SK-N-SH (cell line): ENCODE measurements at regions not wholly inside any gene's neighbourhood (a gene's known extent, or its start where the extent isn't known, plus 50 kb on each side); places are given as distances from the start of the nearest gene placed in this dataset.

ENCODE experiments used
- EP300 ChIP-seq, 2 experiments: IDR thresholded peaks; 2 replicates each; pipeline versions ENCODE4 v1.4.0 to v1.6.1; 2012; ENCODE audit warnings: borderline replicate concordance in 1 of 2, low read depth in 1 of 2, low read length in 1 of 2
- POLR2AphosphoS5 ChIP-seq: IDR thresholded peaks from 2 replicates; pipeline ENCODE4 v1.6.1; 2012; ENCODE audit warnings: low read depth, low read length
- RXRA ChIP-seq: IDR thresholded peaks from 2 replicates; pipeline ENCODE4 v1.4.0; 2012; ENCODE audit warnings: low read depth, mild to moderate bottlenecking, borderline replicate concordance
- TF ChIP-seq, protein P1 (sequence below): fragments of 200-600 bp; sonication (generic); IDR thresholded peaks from 2 replicates; pipeline ENCODE4 v1.6.1; 2017; ENCODE audit warnings: antibody characterized with exemption, mild to moderate bottlenecking, moderate library complexity
- TF ChIP-seq, protein P2 (sequence below): IDR thresholded peaks from 2 replicates; pipeline ENCODE4 v1.4.0; 2012; ENCODE audit warnings: low read depth, borderline replicate concordance
- TF ChIP-seq, protein P3 (sequence below): IDR thresholded peaks from 2 replicates; pipeline ENCODE4 v1.4.0; 2012; ENCODE audit warnings: low read depth, borderline replicate concordance

- TF ChIP-seq, protein P1, sequence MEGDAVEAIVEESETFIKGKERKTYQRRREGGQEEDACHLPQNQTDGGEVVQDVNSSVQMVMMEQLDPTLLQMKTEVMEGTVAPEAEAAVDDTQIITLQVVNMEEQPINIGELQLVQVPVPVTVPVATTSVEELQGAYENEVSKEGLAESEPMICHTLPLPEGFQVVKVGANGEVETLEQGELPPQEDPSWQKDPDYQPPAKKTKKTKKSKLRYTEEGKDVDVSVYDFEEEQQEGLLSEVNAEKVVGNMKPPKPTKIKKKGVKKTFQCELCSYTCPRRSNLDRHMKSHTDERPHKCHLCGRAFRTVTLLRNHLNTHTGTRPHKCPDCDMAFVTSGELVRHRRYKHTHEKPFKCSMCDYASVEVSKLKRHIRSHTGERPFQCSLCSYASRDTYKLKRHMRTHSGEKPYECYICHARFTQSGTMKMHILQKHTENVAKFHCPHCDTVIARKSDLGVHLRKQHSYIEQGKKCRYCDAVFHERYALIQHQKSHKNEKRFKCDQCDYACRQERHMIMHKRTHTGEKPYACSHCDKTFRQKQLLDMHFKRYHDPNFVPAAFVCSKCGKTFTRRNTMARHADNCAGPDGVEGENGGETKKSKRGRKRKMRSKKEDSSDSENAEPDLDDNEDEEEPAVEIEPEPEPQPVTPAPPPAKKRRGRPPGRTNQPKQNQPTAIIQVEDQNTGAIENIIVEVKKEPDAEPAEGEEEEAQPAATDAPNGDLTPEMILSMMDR: no peak
- TF ChIP-seq, protein P2, sequence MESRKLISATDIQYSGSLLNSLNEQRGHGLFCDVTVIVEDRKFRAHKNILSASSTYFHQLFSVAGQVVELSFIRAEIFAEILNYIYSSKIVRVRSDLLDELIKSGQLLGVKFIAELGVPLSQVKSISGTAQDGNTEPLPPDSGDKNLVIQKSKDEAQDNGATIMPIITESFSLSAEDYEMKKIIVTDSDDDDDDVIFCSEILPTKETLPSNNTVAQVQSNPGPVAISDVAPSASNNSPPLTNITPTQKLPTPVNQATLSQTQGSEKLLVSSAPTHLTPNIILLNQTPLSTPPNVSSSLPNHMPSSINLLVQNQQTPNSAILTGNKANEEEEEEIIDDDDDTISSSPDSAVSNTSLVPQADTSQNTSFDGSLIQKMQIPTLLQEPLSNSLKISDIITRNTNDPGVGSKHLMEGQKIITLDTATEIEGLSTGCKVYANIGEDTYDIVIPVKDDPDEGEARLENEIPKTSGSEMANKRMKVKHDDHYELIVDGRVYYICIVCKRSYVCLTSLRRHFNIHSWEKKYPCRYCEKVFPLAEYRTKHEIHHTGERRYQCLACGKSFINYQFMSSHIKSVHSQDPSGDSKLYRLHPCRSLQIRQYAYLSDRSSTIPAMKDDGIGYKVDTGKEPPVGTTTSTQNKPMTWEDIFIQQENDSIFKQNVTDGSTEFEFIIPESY: no peak
- TF ChIP-seq, protein P3, sequence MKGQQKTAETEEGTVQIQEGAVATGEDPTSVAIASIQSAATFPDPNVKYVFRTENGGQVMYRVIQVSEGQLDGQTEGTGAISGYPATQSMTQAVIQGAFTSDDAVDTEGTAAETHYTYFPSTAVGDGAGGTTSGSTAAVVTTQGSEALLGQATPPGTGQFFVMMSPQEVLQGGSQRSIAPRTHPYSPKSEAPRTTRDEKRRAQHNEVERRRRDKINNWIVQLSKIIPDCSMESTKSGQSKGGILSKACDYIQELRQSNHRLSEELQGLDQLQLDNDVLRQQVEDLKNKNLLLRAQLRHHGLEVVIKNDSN: no peak
- TF ChIP-seq POLR2AphosphoS5: no peak
- no peak for TF ChIP-seq EP300 (IDR thresholded peaks at IDR 0.05; ENCODE audit: borderline replicate concordance in 1 of 2, low read depth in 1 of 2, low read length in 1 of 2)
- TF ChIP-seq RXRA: no peak
Measured at GRCh38 chr1:79875187-79875586, 868.7 kb upstream of the ADGRL4 start.
